Breast epithelium (tissue), 4 donors: ENCODE measurements at regions not wholly inside any gene's neighbourhood (a gene's known extent, or its start where the extent isn't known, plus 50 kb on each side); places are given as distances from the start of the nearest gene placed in this dataset.
"Not testable (repeated sequence)": the region's sequence is repeated elsewhere in the genome, so short reads cannot be mapped to it uniquely, and the experiment has no call there.

ENCODE experiments used
- DNase-seq, 2 donors: peaks; one replicate each; pipeline ENCODE4 v3.0.0-alpha.2; 2019; ENCODE audit warnings: low spot score in 2 of 2
- H3K27ac ChIP-seq, 2 donors: fragments of 200-600 bp; sonication (generic) in 1 of 2; one replicate each; pipeline ENCODE4 v1.5.1; 2016 to 2019; ENCODE audit warnings: mild to moderate bottlenecking in 1 of 2
- H3K27me3 ChIP-seq, 2 donors: fragments of 200-600 bp; sonication (generic) in 1 of 2; one replicate each; pipeline versions ENCODE4 v1.5.1 to v1.6.0; 2017 to 2019; ENCODE audit warnings: control low read depth in 1 of 2, mild to moderate bottlenecking in 1 of 2
- H3K36me3 ChIP-seq: fragments of 200-600 bp; one replicate; pipeline ENCODE4 v1.5.1; 2019
- H3K4me1 ChIP-seq, 2 donors: fragments of 200-600 bp; sonication (generic); one replicate each; pipeline ENCODE4 v1.5.1; 2016 to 2019; ENCODE audit warnings: control low read depth in 1 of 2
- H3K4me3 ChIP-seq, 3 donors: fragments of 200-600 bp; sonication (generic); 1 replicate in 2 of 3; 2 replicates in 1 of 3; pipeline ENCODE4 v1.5.1; 2016 to 2019; ENCODE audit warnings: mild to moderate bottlenecking in 3 of 3, moderate library complexity in 2 of 3
- H3K9me3 ChIP-seq, 2 donors: fragments of 200-600 bp; sonication (generic) in 1 of 2; one replicate each; pipeline ENCODE4 v1.5.1; 2016 to 2019; ENCODE audit warnings: control low read depth in 1 of 2
- POLR2A ChIP-seq: fragments of 450-650 bp; IDR thresholded peaks from one replicate; pipeline ENCODE4 v1.6.1; 2016; ENCODE audit warnings: antibody characterized with exemption, mild to moderate bottlenecking, moderate library complexity
- POLR2AphosphoS5 ChIP-seq, 3 donors: sonication (generic); formaldehyde crosslinking; IDR thresholded peaks; one replicate each; pipeline ENCODE4 v1.6.1; 2017; ENCODE audit warnings: antibody characterized with exemption in 3 of 3
- intact Hi-C: fragments of 100-400 bp; cut with DNase I; formaldehyde crosslinking; loops from one replicate; pipeline ENCODE4 v1.15.1; 2023; ENCODE audit warnings: low total_unique reads
- TF ChIP-seq, protein P1 (sequence below), 3 donors: fragments of 450-650 bp; IDR thresholded peaks; one replicate each; pipeline ENCODE4 v1.5.1; 2016 to 2017; ENCODE audit warnings: antibody characterized with exemption in 3 of 3, mild to moderate bottlenecking in 3 of 3, moderate library complexity in 3 of 3

GRCh38 chr11:126133901-126134300 lies 71.2 kb upstream of the CDON start:
- H3K4me1 ChIP-seq = no peaks in the 10 kb centered on the region
- DNase-seq = no peak
- no peaks in the 10 kb centered on the region for H3K36me3 ChIP-seq
- H3K9me3 ChIP-seq = no peaks in the 10 kb centered on the region
- H3K4me3 ChIP-seq = no peak overlapping the region
- TF ChIP-seq, protein P1, sequence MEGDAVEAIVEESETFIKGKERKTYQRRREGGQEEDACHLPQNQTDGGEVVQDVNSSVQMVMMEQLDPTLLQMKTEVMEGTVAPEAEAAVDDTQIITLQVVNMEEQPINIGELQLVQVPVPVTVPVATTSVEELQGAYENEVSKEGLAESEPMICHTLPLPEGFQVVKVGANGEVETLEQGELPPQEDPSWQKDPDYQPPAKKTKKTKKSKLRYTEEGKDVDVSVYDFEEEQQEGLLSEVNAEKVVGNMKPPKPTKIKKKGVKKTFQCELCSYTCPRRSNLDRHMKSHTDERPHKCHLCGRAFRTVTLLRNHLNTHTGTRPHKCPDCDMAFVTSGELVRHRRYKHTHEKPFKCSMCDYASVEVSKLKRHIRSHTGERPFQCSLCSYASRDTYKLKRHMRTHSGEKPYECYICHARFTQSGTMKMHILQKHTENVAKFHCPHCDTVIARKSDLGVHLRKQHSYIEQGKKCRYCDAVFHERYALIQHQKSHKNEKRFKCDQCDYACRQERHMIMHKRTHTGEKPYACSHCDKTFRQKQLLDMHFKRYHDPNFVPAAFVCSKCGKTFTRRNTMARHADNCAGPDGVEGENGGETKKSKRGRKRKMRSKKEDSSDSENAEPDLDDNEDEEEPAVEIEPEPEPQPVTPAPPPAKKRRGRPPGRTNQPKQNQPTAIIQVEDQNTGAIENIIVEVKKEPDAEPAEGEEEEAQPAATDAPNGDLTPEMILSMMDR (IDR thresholded peaks at IDR 0.05) = no peak
- no peak for TF ChIP-seq POLR2AphosphoS5 (IDR thresholded peaks at IDR 0.05)
- no peak for TF ChIP-seq POLR2A
- H3K27ac ChIP-seq = no peak overlapping the region
- intact Hi-C loops = loop anchor here (1.0 kb wide), 1 partner anchor 49 kb away; no protein-coding TSS in a partner anchor
- H3K27me3 ChIP-seq = no peaks in the 10 kb centered on the region

DNA sequence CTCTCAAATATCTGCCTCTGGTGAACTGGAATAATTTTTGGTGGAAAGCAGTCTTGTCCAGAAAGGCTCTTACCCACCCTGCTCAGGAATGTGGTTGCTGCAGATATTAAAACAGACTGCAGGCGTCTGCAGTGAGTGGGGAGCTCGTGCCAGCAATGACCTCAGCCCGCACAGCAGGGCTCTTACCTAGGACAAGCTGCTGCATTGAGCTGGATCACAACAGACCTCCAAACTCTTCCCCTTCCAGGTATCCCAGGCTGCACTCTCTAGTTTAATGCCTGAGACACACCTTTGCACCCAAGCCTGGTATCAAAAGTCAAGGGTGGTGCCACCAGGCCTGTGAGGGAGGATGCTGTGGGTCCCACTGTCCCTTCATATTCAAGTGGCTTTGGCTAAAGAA lies 69.7 kb upstream of the CDON start:
- no peak overlapping the region for H3K4me3 ChIP-seq
- TF ChIP-seq, protein P1 (IDR thresholded peaks at IDR 0.05) = peak in 1 of 3 donors; percentile 14
- TF ChIP-seq POLR2AphosphoS5 (IDR thresholded peaks at IDR 0.05) = no peak
- intact Hi-C loops = no loop called here
- H3K4me1 ChIP-seq = no peaks in the 10 kb centered on the region
- peak overlapping the region; percentile 46 to 49 for H3K27ac ChIP-seq
- peak in 1 of 2 donors; percentile 74 for DNase-seq
- no peaks in the 10 kb centered on the region for H3K27me3 ChIP-seq
- no peaks in the 10 kb centered on the region for H3K36me3 ChIP-seq
- H3K9me3 ChIP-seq = no peaks in the 10 kb centered on the region

DNA sequence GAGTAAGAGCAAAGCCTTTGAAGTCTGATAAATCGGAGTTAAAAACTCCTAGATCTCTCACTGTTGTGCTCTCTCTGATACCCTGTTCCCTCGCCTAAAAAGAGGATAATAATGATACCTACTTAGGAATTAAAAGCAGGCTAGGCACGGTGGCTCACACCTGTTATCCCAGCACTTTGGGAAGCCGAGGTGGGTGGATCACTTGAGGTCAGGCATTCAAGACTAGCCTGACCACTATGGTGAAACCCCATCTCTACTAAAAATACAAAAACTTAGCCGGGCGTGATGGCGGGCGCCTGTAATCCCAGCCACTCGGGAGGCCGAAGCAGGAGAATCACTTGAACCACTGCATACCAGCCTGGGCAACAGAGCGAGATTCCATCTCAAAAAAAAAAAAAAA lies 68.1 kb upstream of the CDON start:
- H3K4me3 ChIP-seq, H3K27me3 ChIP-seq, H3K4me1 ChIP-seq, H3K9me3 ChIP-seq, DNase-seq, H3K36me3 ChIP-seq, intact Hi-C loops, H3K27ac ChIP-seq: not testable (repeated sequence)

DNA sequence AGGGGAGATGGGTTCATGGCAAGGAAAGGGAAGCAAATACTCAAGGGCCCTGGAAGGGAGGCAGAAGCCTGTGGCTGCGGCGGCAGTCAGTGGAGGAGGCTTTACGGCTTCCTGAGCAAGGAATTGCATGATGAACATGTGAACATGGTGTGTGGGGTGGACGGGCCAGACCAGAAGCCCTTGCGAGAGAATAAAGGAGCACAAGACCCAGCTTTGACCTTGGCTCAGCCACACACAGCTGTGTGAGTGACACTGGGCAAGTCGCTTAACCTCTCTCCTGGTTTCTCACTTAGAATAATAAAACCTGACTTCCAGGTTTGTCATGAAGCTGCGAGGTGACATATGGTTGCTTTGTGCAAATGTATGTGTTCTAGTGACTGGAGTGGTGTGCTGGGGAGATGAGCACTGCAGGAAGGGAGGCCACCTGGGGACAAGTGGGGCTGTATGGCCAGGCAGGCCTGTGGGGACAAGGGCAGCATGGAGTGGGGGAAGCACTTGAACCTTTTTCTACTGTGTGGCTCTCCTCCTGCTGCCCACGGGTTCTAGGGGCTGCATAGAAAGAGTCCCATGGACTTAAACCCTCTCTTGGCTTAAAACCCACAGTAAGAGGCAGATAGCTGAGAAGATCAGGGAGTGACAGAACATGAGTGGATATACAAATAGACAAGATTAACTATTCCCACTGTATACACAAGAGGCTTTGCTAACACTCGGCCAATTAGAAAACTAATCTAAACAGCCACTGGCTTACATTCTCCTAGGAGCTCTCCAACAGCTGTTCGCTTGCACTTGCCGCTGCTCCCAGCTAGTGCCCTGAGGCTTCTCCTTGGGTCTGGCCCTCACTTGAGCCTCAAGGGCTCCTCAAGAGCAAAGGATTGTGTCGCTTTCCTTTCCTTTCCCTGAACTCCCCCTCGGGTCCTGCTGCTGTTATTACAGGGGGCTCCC lies 67.3 kb upstream of the CDON start:
- Histone ChIP-seq H3K36me3 (no peaks in the 10 kb centered on the region), H3K4me3 (no peak overlapping the region), H3K27me3 (no peaks in the 10 kb centered on the region), H3K27ac (no peak overlapping the region), H3K4me1 (no peaks in the 10 kb centered on the region), H3K9me3 (no peaks in the 10 kb centered on the region)
- no peak for DNase-seq
- intact Hi-C loops = no loop called here
- no peak for TF ChIP-seq POLR2AphosphoS5 (IDR thresholded peaks at IDR 0.05)
- TF ChIP-seq, protein P1 (IDR thresholded peaks at IDR 0.05) = no peak
- no peak for TF ChIP-seq POLR2A

DNA sequence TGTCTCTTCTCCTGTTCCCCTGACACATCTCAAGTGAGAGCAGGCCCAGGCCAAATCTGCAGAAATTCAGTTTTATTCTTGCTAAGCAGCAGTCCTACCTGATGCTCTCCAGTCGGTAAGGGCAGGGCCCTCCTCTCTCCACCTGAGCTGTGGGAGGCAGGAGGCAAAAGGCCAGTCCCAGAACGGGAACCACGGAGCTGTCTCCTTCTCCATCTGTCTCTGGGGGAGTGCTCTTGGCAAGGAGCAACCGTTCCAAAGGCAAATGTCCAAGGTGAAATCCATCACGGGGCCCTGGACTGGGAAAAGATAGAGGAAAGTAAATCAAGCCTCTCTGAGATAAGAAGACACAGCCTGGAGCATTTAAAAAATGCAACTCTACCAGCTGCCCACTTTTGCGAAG lies 65.2 kb upstream of the CDON start:
- Histone ChIP-seq H3K9me3 (no peaks in the 10 kb centered on the region), H3K27ac (peak overlapping the region in 1 of 2 donors; percentile 13), H3K4me3 (no peak overlapping the region), H3K4me1 (no peaks in the 10 kb centered on the region), H3K27me3 (no peaks in the 10 kb centered on the region), H3K36me3 (no peaks in the 10 kb centered on the region)
- no peak for DNase-seq
- intact Hi-C loops = no loop called here
- TF ChIP-seq POLR2A (no peak), POLR2AphosphoS5 (IDR thresholded peaks at IDR 0.05) (no peak)
- TF ChIP-seq, protein P1 (IDR thresholded peaks at IDR 0.05) = no peak
